ENCODE measurements at regions not wholly inside any gene's neighbourhood (a gene's known extent, or its start where the extent isn't known, plus 50 kb on each side); places are given as distances from the start of the nearest gene placed in this dataset.

- Histone ChIP-seq H3K4ac (ENCODE audit: low read depth, low read length) (no peak overlapping the region), H3K27me3 (ENCODE audit: insufficient read depth, low read length, poor library complexity) (no peaks in the 10 kb centered on the region), H3K23ac (ENCODE audit: low read length) (no peak overlapping the region), H3K79me1 (ENCODE audit: low read length) (no peaks in the 10 kb centered on the region), H2AK5ac (ENCODE audit: low read length) (no peak overlapping the region), H3K56ac (ENCODE audit: low read length) (no peak overlapping the region), H2BK15ac (replicated peaks; ENCODE audit: low read depth) (no peak overlapping the region), H3K9ac (ENCODE audit: low read length) (no peak overlapping the region), H3K27ac (ENCODE audit: low read depth, low read length) (no peak overlapping the region), H2BK120ac (ENCODE audit: low read depth, low read length) (no peak overlapping the region), H3K4me3 (ENCODE audit: low read length) (no peak overlapping the region), H3K18ac (ENCODE audit: low read length) (no peak overlapping the region), H2BK5ac (ENCODE audit: low read length) (no peak overlapping the region), H3K4me2 (ENCODE audit: low read length) (no peak overlapping the region), H3K4me1 (ENCODE audit: control insufficient read depth, low read depth, low read length) (no peaks in the 10 kb centered on the region), H3K79me2 (ENCODE audit: control insufficient read depth, insufficient read depth, low read length) (no peaks in the 10 kb centered on the region), H4K8ac (ENCODE audit: low read depth, low read length) (no peak overlapping the region), H4K5ac (ENCODE audit: low read length) (no peak overlapping the region), H3K36me3 (ENCODE audit: control insufficient read depth, insufficient read depth, low read length) (no peaks in the 10 kb centered on the region)
- no CpG with 5 or more reads among the region's 4 CpGs for whole genome bisulfite sequencing (ENCODE audit: extremely low coverage, insufficient coverage, low lambda C conversion rate)
- DNase-seq: no peak
Observed at GRCh38 chr2:83565181-83565580, 893.9 kb downstream of the SUCLG1 start.

GRCh38 chr2:83561592-83561991 lies 897.5 kb downstream of the SUCLG1 start:
- Histone ChIP-seq H3K56ac (ENCODE audit: low read length) (no peak overlapping the region), H2BK15ac (replicated peaks; ENCODE audit: low read depth) (no peak overlapping the region), H3K4me3 (ENCODE audit: low read length) (no peak overlapping the region), H3K79me2 (ENCODE audit: control insufficient read depth, insufficient read depth, low read length) (no peaks in the 10 kb centered on the region), H3K27ac (ENCODE audit: low read depth, low read length) (no peak overlapping the region), H4K5ac (ENCODE audit: low read length) (no peak overlapping the region), H2BK5ac (ENCODE audit: low read length) (no peak overlapping the region), H3K4ac (ENCODE audit: low read depth, low read length) (no peak overlapping the region), H3K23ac (ENCODE audit: low read length) (no peak overlapping the region), H3K9ac (ENCODE audit: low read length) (no peak overlapping the region), H3K79me1 (ENCODE audit: low read length) (no peaks in the 10 kb centered on the region), H2AK5ac (ENCODE audit: low read length) (no peak overlapping the region), H4K8ac (ENCODE audit: low read depth, low read length) (no peak overlapping the region), H2BK120ac (ENCODE audit: low read depth, low read length) (no peak overlapping the region), H3K18ac (ENCODE audit: low read length) (no peak overlapping the region), H3K4me2 (ENCODE audit: low read length) (no peak overlapping the region), H3K36me3 (ENCODE audit: control insufficient read depth, insufficient read depth, low read length) (no peaks in the 10 kb centered on the region), H3K27me3 (ENCODE audit: insufficient read depth, low read length, poor library complexity) (no peaks in the 10 kb centered on the region), H3K4me1 (ENCODE audit: control insufficient read depth, low read depth, low read length) (no peaks in the 10 kb centered on the region)
- no CpG with 5 or more reads among the region's 3 CpGs for WGBS (ENCODE audit: extremely low coverage, insufficient coverage, low lambda C conversion rate)
- no peak for DNase-seq

- no peak overlapping the region for H4K5ac ChIP-seq (ENCODE audit: low read length)
- H3K4me3 ChIP-seq (ENCODE audit: low read length): no peak overlapping the region
- H2BK120ac ChIP-seq (ENCODE audit: low read depth, low read length): no peak overlapping the region
- H2BK15ac ChIP-seq (replicated peaks; ENCODE audit: low read depth): no peak overlapping the region
- no peak overlapping the region for H4K8ac ChIP-seq (ENCODE audit: low read depth, low read length)
- no peaks in the 10 kb centered on the region for H3K79me2 ChIP-seq (ENCODE audit: control insufficient read depth, insufficient read depth, low read length)
- DNase-seq: no peak
- no peak overlapping the region for H3K4me2 ChIP-seq (ENCODE audit: low read length)
- no peak overlapping the region for H3K4ac ChIP-seq (ENCODE audit: low read depth, low read length)
- no peak overlapping the region for H3K18ac ChIP-seq (ENCODE audit: low read length)
- H3K56ac ChIP-seq (ENCODE audit: low read length): no peak overlapping the region
- no peak overlapping the region for H3K9ac ChIP-seq (ENCODE audit: low read length)
- H3K79me1 ChIP-seq (ENCODE audit: low read length): no peaks in the 10 kb centered on the region
- no peak overlapping the region for H3K27ac ChIP-seq (ENCODE audit: low read depth, low read length)
- H3K36me3 ChIP-seq (ENCODE audit: control insufficient read depth, insufficient read depth, low read length): no peaks in the 10 kb centered on the region
- no peaks in the 10 kb centered on the region for H3K4me1 ChIP-seq (ENCODE audit: control insufficient read depth, low read depth, low read length)
- no peak overlapping the region for H2BK5ac ChIP-seq (ENCODE audit: low read length)
- WGBS (ENCODE audit: extremely low coverage, insufficient coverage, low lambda C conversion rate): no CpG with 5 or more reads among the region's 2 CpGs
- no peak overlapping the region for H2AK5ac ChIP-seq (ENCODE audit: low read length)
- no peak overlapping the region for H3K23ac ChIP-seq (ENCODE audit: low read length)
- no peaks in the 10 kb centered on the region for H3K27me3 ChIP-seq (ENCODE audit: insufficient read depth, low read length, poor library complexity)
Observed at GRCh38 chr2:83536556-83536955, 922.5 kb downstream of the SUCLG1 start.

GRCh38 chr2:83534416-83534815 lies 924.7 kb downstream of the SUCLG1 start:
- H3K4ac ChIP-seq (ENCODE audit: low read depth, low read length): no peak overlapping the region
- H3K23ac ChIP-seq (ENCODE audit: low read length): no peak overlapping the region
- no CpG with 5 or more reads among the region's 2 CpGs for WGBS (ENCODE audit: extremely low coverage, insufficient coverage, low lambda C conversion rate)

GRCh38 chr2:83531206-83531826 lies 927.8 kb downstream of the SUCLG1 start:
- Histone ChIP-seq H3K9ac (ENCODE audit: low read length) (no peak overlapping the region), H2BK15ac (replicated peaks; ENCODE audit: low read depth) (no peak overlapping the region), H3K4me1 (ENCODE audit: control insufficient read depth, low read depth, low read length) (no peaks in the 10 kb centered on the region), H4K8ac (ENCODE audit: low read depth, low read length) (no peak overlapping the region), H3K79me2 (ENCODE audit: control insufficient read depth, insufficient read depth, low read length) (no peaks in the 10 kb centered on the region), H3K79me1 (ENCODE audit: low read length) (no peaks in the 10 kb centered on the region), H2BK5ac (ENCODE audit: low read length) (no peak overlapping the region), H3K4me3 (ENCODE audit: low read length) (no peak overlapping the region), H3K4ac (ENCODE audit: low read depth, low read length) (no peak overlapping the region), H3K27ac (ENCODE audit: low read depth, low read length) (no peak overlapping the region), H2AK5ac (ENCODE audit: low read length) (no peak overlapping the region), H3K27me3 (ENCODE audit: insufficient read depth, low read length, poor library complexity) (no peaks in the 10 kb centered on the region), H3K4me2 (ENCODE audit: low read length) (no peak overlapping the region), H3K18ac (ENCODE audit: low read length) (no peak overlapping the region), H2BK120ac (ENCODE audit: low read depth, low read length) (no peak overlapping the region), H3K56ac (ENCODE audit: low read length) (no peak overlapping the region), H3K23ac (ENCODE audit: low read length) (no peak overlapping the region), H3K36me3 (ENCODE audit: control insufficient read depth, insufficient read depth, low read length) (no peaks in the 10 kb centered on the region), H4K5ac (ENCODE audit: low read length) (no peak overlapping the region)
- no CpG with 5 or more reads among the region's 5 CpGs for WGBS (ENCODE audit: extremely low coverage, insufficient coverage, low lambda C conversion rate)
- peak; percentile 2 for DNase-seq

More at GRCh38 chr2:83534416-83534815, 924.7 kb downstream of the SUCLG1 start:
- no peak overlapping the region for H2BK5ac ChIP-seq (ENCODE audit: low read length)
- no peaks in the 10 kb centered on the region for H3K36me3 ChIP-seq (ENCODE audit: control insufficient read depth, insufficient read depth, low read length)
- no peak for DNase-seq
- H3K4me1 ChIP-seq (ENCODE audit: control insufficient read depth, low read depth, low read length): no peaks in the 10 kb centered on the region
- no peak overlapping the region for H3K9ac ChIP-seq (ENCODE audit: low read length)
- no peak overlapping the region for H2BK15ac ChIP-seq (replicated peaks; ENCODE audit: low read depth)
- H3K4me3 ChIP-seq (ENCODE audit: low read length): no peak overlapping the region
- H2AK5ac ChIP-seq (ENCODE audit: low read length): no peak overlapping the region
- no peak overlapping the region for H4K5ac ChIP-seq (ENCODE audit: low read length)
- H3K18ac ChIP-seq (ENCODE audit: low read length): no peak overlapping the region
- no peak overlapping the region for H3K4me2 ChIP-seq (ENCODE audit: low read length)
- H3K27ac ChIP-seq (ENCODE audit: low read depth, low read length): no peak overlapping the region
- no peaks in the 10 kb centered on the region for H3K27me3 ChIP-seq (ENCODE audit: insufficient read depth, low read length, poor library complexity)
- H4K8ac ChIP-seq (ENCODE audit: low read depth, low read length): no peak overlapping the region
- no peaks in the 10 kb centered on the region for H3K79me1 ChIP-seq (ENCODE audit: low read length)
- H2BK120ac ChIP-seq (ENCODE audit: low read depth, low read length): no peak overlapping the region
- no peaks in the 10 kb centered on the region for H3K79me2 ChIP-seq (ENCODE audit: control insufficient read depth, insufficient read depth, low read length)
- no peak overlapping the region for H3K56ac ChIP-seq (ENCODE audit: low read length)

- Histone ChIP-seq H2BK15ac (replicated peaks; ENCODE audit: low read depth) (no peak overlapping the region), H3K79me2 (ENCODE audit: control insufficient read depth, insufficient read depth, low read length) (no peaks in the 10 kb centered on the region), H4K5ac (ENCODE audit: low read length) (no peak overlapping the region), H3K36me3 (ENCODE audit: control insufficient read depth, insufficient read depth, low read length) (no peaks in the 10 kb centered on the region), H3K23ac (ENCODE audit: low read length) (no peak overlapping the region), H2BK5ac (ENCODE audit: low read length) (no peak overlapping the region), H4K8ac (ENCODE audit: low read depth, low read length) (no peak overlapping the region), H3K18ac (ENCODE audit: low read length) (no peak overlapping the region), H2BK120ac (ENCODE audit: low read depth, low read length) (no peak overlapping the region), H3K27me3 (ENCODE audit: insufficient read depth, low read length, poor library complexity) (no peaks in the 10 kb centered on the region), H3K4me1 (ENCODE audit: control insufficient read depth, low read depth, low read length) (no peaks in the 10 kb centered on the region), H3K4ac (ENCODE audit: low read depth, low read length) (no peak overlapping the region), H3K27ac (ENCODE audit: low read depth, low read length) (no peak overlapping the region), H3K4me2 (ENCODE audit: low read length) (no peak overlapping the region), H3K4me3 (ENCODE audit: low read length) (no peak overlapping the region), H3K56ac (ENCODE audit: low read length) (no peak overlapping the region), H2AK5ac (ENCODE audit: low read length) (no peak overlapping the region), H3K9ac (ENCODE audit: low read length) (no peak overlapping the region), H3K79me1 (ENCODE audit: low read length) (no peaks in the 10 kb centered on the region)
- WGBS (ENCODE audit: extremely low coverage, insufficient coverage, low lambda C conversion rate): no CpG with 5 or more reads among the region's 1 CpG
- peak; percentile 3 for DNase-seq
Observed at GRCh38 chr2:83528767-83529166, 930.3 kb downstream of the SUCLG1 start.

Measured in mesendoderm (in vitro differentiated cells).